ENCODE measurements at regions not wholly inside any gene's neighbourhood (a gene's known extent, or its start where the extent isn't known, plus 50 kb on each side); places are given as distances from the start of the nearest gene placed in this dataset.

- TF ChIP-seq EZH2 (IDR thresholded peaks at IDR 0.05) (no peak), CTCF (IDR thresholded peaks at IDR 0.05 in 2 of 3, conservative IDR thresholded peaks at IDR 0.05 in 1 of 3; ENCODE audit: borderline replicate concordance in 1 of 3, insufficient read depth in 1 of 3, low read depth in 2 of 3, low read length in 2 of 3) (no peak), CEBPB (IDR thresholded peaks at IDR 0.05; ENCODE audit: low read depth) (no peak), JUND (IDR thresholded peaks at IDR 0.05) (no peak), YY1 (IDR thresholded peaks at IDR 0.05; ENCODE audit: extremely low read depth, insufficient replicate concordance, low read depth, low read length) (no peak), EZH2phosphoT487 (IDR thresholded peaks at IDR 0.05; ENCODE audit: borderline replicate concordance) (no peak), RAD21 (IDR thresholded peaks at IDR 0.05; ENCODE audit: low read depth) (no peak)
- TF ChIP-seq, protein P1, sequence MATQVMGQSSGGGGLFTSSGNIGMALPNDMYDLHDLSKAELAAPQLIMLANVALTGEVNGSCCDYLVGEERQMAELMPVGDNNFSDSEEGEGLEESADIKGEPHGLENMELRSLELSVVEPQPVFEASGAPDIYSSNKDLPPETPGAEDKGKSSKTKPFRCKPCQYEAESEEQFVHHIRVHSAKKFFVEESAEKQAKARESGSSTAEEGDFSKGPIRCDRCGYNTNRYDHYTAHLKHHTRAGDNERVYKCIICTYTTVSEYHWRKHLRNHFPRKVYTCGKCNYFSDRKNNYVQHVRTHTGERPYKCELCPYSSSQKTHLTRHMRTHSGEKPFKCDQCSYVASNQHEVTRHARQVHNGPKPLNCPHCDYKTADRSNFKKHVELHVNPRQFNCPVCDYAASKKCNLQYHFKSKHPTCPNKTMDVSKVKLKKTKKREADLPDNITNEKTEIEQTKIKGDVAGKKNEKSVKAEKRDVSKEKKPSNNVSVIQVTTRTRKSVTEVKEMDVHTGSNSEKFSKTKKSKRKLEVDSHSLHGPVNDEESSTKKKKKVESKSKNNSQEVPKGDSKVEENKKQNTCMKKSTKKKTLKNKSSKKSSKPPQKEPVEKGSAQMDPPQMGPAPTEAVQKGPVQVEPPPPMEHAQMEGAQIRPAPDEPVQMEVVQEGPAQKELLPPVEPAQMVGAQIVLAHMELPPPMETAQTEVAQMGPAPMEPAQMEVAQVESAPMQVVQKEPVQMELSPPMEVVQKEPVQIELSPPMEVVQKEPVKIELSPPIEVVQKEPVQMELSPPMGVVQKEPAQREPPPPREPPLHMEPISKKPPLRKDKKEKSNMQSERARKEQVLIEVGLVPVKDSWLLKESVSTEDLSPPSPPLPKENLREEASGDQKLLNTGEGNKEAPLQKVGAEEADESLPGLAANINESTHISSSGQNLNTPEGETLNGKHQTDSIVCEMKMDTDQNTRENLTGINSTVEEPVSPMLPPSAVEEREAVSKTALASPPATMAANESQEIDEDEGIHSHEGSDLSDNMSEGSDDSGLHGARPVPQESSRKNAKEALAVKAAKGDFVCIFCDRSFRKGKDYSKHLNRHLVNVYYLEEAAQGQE (IDR thresholded peaks at IDR 0.05; ENCODE audit: low read depth): no peak
Observed at GRCh38 chr11:39247570-39248137, 2211.8 kb downstream of the LRRC4C start.
